Stomach (tissue), 4 donors: ENCODE measurements at regions not wholly inside any gene's neighbourhood (a gene's known extent, or its start where the extent isn't known, plus 50 kb on each side); places are given as distances from the start of the nearest gene placed in this dataset.

Source experiments
- CTCF ChIP-seq, 7 experiments: fragments of 450-650 bp in 4 of 7; fragments of 200-600 bp in 3 of 7; sonication (generic) in 3 of 7; IDR thresholded peaks; one replicate each; pipeline ENCODE4 v1.5.1; 2016 to 2019; ENCODE audit warnings: antibody characterized with exemption in 7 of 7, control low read depth in 2 of 7, mild to moderate bottlenecking in 1 of 7
- EP300 ChIP-seq: sonication (generic); formaldehyde crosslinking; IDR thresholded peaks from one replicate; pipeline ENCODE4 v1.6.1; 2017; ENCODE audit warnings: antibody characterized with exemption
- POLR2A ChIP-seq, 4 donors: fragments of 450-650 bp; IDR thresholded peaks; one replicate each; pipeline ENCODE4 v1.6.1; 2016; ENCODE audit warnings: antibody characterized with exemption in 4 of 4, control low read depth in 2 of 4, mild to moderate bottlenecking in 1 of 4, moderate library complexity in 1 of 4
- POLR2AphosphoS5 ChIP-seq, 3 donors: sonication (generic); formaldehyde crosslinking; IDR thresholded peaks; one replicate each; pipeline ENCODE4 v1.6.1; 2016; ENCODE audit warnings: antibody characterized with exemption in 3 of 3

- TF ChIP-seq POLR2A (IDR thresholded peaks at IDR 0.05) (no peak), CTCF (IDR thresholded peaks at IDR 0.05) (no peak), POLR2AphosphoS5 (IDR thresholded peaks at IDR 0.05) (no peak), EP300 (no peak)
These were observed 341.4 kb upstream of the PSMD7 start for GRCh38 chr16:73955255-73955654.
